ENCODE measurements at regions not wholly inside any gene's neighbourhood (a gene's known extent, or its start where the extent isn't known, plus 50 kb on each side); places are given as distances from the start of the nearest gene placed in this dataset.
"Not testable (repeated sequence)": the region's sequence is repeated elsewhere in the genome, so short reads cannot be mapped to it uniquely, and the experiment has no call there.

DNA sequence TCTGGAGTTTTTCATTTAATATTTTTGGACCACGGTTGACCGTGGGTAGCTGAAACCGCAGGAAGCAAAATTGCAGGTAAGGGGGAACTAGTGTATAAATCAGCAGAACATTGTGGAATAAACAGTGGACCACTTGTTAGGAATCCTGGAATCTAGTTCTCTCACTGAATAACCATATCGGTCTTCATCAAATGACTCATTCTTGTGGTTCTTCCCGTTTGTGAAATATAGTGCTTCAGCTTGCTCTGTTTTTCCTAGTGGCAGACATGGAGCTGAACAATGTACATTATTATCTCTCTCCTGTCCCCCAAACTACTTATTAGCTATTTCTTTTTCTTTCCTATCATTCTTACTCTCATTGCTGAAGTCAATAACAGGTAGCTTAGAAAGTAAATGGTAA, 61.9 kb downstream of the HSPA13 start:
- DNase-seq (ENCODE audit: low read depth in 2 of 2) = peak in 1 of 2 donors; percentile 1

GRCh38 chr21:14319805-14320204, 63.1 kb downstream of the HSPA13 start:
- no peak for DNase-seq (ENCODE audit: low read depth in 2 of 2)

- no peak for DNase-seq (ENCODE audit: low read depth in 2 of 2)
Measured at GRCh38 chr21:14318578-14318977, 64.4 kb downstream of the HSPA13 start.

GRCh38 chr21:14317507-14317906, 65.4 kb downstream of the HSPA13 start:
- DNase-seq (ENCODE audit: low read depth in 2 of 2) = no peak

- DNase-seq (ENCODE audit: low read depth in 2 of 2) = no peak
Measured at GRCh38 chr21:14313300-14313699, 69.6 kb downstream of the HSPA13 start.

DNA sequence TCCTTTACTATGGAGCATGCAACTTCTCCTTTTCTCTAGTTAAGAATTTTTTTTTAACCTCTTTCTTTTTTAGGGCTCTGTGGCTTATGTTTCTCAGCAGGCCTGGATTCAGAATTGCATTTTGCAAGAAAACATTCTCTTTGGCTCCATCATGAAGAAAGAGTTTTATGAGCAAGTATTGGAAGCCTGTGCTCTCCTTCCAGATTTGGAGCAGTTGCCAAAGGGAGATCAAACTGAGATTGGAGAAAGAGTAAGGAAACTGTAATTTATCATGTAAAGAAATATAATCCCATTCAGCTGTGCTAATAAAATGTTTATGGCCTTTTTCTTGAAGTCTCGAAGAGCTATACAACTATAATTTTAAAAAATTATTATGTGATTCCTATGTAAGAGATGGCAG, 70.1 kb downstream of the HSPA13 start:
- no peak for DNase-seq (ENCODE audit: low read depth in 2 of 2)

- DNase-seq (ENCODE audit: low read depth in 2 of 2) = no peak
Measured at GRCh38 chr21:14308234-14308633, 74.7 kb downstream of the HSPA13 start.

DNA sequence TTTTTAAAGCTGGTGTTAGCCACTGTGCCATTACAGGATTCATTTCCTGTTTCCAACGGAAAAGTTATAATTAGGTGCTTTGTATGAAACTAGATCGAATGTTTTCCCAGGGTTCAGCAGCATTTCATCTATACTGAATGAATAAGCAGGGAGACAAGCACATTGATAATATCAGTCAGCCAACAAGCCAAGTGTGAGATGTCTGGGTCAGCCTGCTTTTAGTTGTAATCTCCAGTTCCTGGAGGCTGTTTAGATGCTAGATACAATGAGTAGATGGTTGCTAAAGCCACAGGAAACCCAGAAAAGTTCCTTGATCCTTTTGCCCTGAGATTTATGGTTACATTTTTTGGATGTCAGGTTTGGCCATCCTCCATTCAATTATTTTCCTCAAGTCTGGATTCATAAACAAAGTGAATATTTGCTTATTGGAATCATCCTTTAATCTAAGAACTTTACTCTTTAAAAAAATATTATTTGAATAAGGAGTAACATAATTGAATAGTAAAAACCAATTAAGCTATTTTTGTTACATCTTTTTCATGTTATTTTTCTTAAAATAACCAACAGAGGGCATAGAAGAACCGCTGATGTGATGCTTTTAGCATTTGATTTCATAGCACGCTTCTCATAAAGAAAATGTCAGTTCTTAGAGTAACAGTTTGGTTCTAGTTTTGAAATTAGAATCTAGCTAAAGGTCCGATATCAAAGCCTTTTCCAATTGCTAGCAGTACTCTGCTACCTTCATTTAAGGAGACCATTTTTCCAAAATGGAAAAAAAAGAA, 76.6 kb downstream of the HSPA13 start:
- peak; percentile 38 to 46 for DNase-seq (ENCODE audit: low read depth in 2 of 2)

GRCh38 chr21:14303731-14304488, 79.0 kb downstream of the HSPA13 start:
- peak in 1 of 2 donors; percentile 44 for DNase-seq (ENCODE audit: low read depth in 2 of 2)

GRCh38 chr21:14300074-14300473, 82.9 kb downstream of the HSPA13 start:
- no peak for DNase-seq (ENCODE audit: low read depth in 2 of 2)

- DNase-seq (ENCODE audit: low read depth in 2 of 2) = no peak
Measured at GRCh38 chr21:14290576-14290975, 74.6 kb downstream of the RBM11 start.

DNA sequence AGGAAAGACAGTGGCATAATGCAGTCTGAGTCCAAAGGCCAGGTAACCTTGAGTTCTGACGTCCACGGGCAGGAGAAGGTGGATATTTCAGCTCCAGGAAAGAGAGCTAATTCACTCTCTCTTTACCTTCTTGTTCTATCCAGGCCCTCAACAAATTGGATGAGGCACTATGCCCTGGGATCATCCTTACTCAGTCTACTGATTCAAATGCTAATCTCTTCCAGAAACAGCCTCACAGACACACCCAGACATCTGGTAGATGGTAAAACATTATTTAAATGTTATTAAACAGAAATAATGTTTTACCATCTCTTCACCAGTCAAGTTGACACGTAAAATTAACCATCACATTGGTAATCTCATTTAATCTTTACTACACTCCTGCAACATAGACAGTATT, 73.0 kb downstream of the RBM11 start:
- no peak for DNase-seq (ENCODE audit: low read depth in 2 of 2)

- no peak for DNase-seq (ENCODE audit: low read depth in 2 of 2)
Measured at GRCh38 chr21:14285147-14285761, 69.3 kb downstream of the RBM11 start.

- DNase-seq (ENCODE audit: low read depth in 2 of 2) = no peak
Measured at GRCh38 chr21:14284481-14284880, 68.5 kb downstream of the RBM11 start.

GRCh38 chr21:14281188-14281900, 65.4 kb downstream of the RBM11 start:
- DNase-seq (ENCODE audit: low read depth in 2 of 2) = not testable (repeated sequence)

Measured in dermis microvascular lymphatic vessel endothelial cell (primary cell).